ENCODE measurements at regions not wholly inside any gene's neighbourhood (a gene's known extent, or its start where the extent isn't known, plus 50 kb on each side); places are given as distances from the start of the nearest gene placed in this dataset.

DNA sequence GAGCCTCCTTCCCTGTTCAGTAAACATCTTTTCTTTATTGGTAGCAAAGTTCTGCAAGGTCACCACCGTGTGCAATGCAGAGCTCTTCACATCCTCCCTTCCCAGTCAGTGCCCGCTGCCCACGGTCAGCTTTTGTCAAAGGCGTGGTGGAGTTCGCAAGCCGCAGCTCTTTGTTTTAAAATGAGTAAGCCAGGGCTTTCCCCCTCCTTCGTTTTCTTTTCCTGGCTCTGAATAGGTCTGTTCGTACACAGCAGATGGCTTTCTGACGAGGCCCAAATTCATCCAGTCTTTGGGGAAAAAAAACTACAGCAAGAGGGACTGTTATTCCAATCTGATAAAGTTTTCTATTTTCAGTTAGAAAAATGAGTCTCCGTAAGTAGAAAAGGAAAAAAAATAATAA lies 153.2 kb downstream of the LRIG2 start:
- no peak for TF ChIP-seq EP300 (IDR thresholded peaks at IDR 0.05)
- TF ChIP-seq POLR2A (IDR thresholded peaks at IDR 0.05; ENCODE audit: low read depth), result no peak
- no peak overlapping the region for H3K27ac ChIP-seq (replicated peaks in 1 of 4)
- H3K27me3 ChIP-seq, result no peaks in the 10 kb centered on the region
- DNase-seq (ENCODE audit: extremely low spot score), result no peak
- no peaks in the 10 kb centered on the region for H3K36me3 ChIP-seq
- intact Hi-C loops (cut with DNase I), result no loop called here
- WGBS, result 79% methylated on average over 10 of the region's 10 CpGs
- H3K9me3 ChIP-seq, result no peaks in the 10 kb centered on the region
- no peak overlapping the region for H3K4me3 ChIP-seq
- H3K4me1 ChIP-seq, result no peaks in the 10 kb centered on the region

DNA sequence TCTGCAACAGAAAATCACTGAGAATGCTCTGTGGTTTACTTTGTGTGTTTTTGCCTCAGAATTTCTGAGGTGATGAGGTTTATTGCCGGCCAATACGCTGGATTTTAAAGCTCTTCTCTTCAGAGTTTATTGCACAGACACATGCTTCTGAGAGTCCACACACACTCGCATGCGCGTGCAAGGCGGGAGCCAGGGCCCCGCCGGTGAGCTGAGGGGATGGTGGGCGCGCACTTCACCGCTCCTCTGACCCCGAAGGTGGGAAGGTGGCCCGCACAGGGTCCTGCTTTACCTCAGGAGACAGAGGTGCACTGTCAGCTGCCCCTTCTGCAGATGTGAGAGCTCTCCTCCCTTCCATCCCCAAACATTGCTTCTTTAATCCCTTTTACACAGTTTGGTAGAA lies 158.4 kb upstream of the MAGI3 start:
- Histone ChIP-seq H3K4me3 (no peak overlapping the region), H3K4me1 (no peaks in the 10 kb centered on the region), H3K27ac (replicated peaks in 1 of 4) (no peak overlapping the region), H3K36me3 (no peaks in the 10 kb centered on the region), H3K27me3 (no peaks in the 10 kb centered on the region), H3K9me3 (no peaks in the 10 kb centered on the region)
- intact Hi-C loops (cut with DNase I), result no loop called here
- TF ChIP-seq POLR2A (IDR thresholded peaks at IDR 0.05; ENCODE audit: low read depth), result no peak
- no peak for TF ChIP-seq EP300 (IDR thresholded peaks at IDR 0.05)
- TF ChIP-seq, protein P1, sequence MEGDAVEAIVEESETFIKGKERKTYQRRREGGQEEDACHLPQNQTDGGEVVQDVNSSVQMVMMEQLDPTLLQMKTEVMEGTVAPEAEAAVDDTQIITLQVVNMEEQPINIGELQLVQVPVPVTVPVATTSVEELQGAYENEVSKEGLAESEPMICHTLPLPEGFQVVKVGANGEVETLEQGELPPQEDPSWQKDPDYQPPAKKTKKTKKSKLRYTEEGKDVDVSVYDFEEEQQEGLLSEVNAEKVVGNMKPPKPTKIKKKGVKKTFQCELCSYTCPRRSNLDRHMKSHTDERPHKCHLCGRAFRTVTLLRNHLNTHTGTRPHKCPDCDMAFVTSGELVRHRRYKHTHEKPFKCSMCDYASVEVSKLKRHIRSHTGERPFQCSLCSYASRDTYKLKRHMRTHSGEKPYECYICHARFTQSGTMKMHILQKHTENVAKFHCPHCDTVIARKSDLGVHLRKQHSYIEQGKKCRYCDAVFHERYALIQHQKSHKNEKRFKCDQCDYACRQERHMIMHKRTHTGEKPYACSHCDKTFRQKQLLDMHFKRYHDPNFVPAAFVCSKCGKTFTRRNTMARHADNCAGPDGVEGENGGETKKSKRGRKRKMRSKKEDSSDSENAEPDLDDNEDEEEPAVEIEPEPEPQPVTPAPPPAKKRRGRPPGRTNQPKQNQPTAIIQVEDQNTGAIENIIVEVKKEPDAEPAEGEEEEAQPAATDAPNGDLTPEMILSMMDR (IDR thresholded peaks at IDR 0.05), result no peak
- no peak for TF ChIP-seq POLR2AphosphoS5 (IDR thresholded peaks at IDR 0.05)
- WGBS, result 89% methylated on average over 13 of the region's 13 CpGs
- DNase-seq (ENCODE audit: extremely low spot score), result no peak

DNA sequence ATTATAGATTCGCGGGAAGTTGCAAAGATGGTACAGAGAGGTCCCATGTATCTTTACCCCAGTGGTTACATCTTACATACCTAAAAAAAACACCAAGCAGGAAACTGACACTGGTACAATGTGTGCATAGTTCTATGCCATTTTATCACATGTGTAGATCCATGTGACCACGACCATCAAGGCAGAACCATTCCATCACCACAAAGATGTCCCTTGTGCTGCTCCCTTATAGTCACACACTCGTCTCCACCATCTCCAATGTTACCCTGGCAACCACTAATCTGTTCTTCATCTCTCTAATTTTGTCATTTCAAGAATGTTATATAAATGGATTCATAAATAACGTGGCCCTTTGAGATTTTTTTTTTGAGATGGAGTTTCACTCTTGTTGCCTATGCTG lies 156.9 kb upstream of the MAGI3 start:
- H3K4me1 ChIP-seq, result no peaks in the 10 kb centered on the region
- TF ChIP-seq POLR2AphosphoS5 (IDR thresholded peaks at IDR 0.05), result no peak
- TF ChIP-seq, protein P1 (IDR thresholded peaks at IDR 0.05), result no peak
- no peak for TF ChIP-seq POLR2A (IDR thresholded peaks at IDR 0.05; ENCODE audit: low read depth)
- no peak for TF ChIP-seq EP300 (IDR thresholded peaks at IDR 0.05)
- H3K9me3 ChIP-seq, result no peaks in the 10 kb centered on the region
- no peaks in the 10 kb centered on the region for H3K36me3 ChIP-seq
- intact Hi-C loops (cut with DNase I), result no loop called here
- H3K27me3 ChIP-seq, result no peaks in the 10 kb centered on the region
- H3K4me3 ChIP-seq, result no peak overlapping the region
- 82% methylated on average over 5 of the region's 5 CpGs for WGBS
- DNase-seq (ENCODE audit: extremely low spot score), result no peak
- no peak overlapping the region for H3K27ac ChIP-seq (replicated peaks in 1 of 4)

DNA sequence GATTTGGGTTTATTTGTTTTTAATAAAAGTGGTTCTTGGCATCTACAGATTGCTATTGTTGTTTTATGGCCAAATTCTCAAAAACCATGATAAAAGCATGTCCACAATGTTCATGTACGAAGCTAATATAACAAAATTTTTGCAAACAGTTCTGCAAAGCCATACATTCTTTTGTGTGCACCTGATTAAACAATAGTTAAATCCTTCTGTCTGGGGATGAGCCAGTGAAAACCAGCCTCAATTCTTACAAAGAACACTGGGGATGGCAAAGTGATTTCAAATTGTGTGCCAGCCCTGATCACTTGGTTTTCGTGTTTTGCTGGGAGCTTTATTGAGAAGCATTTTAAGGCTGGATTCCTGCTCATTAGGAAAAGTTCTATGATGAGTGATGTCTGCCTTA lies 149.1 kb upstream of the MAGI3 start:
- peaks cover 0 to 5% (median 0%) of the 10 kb centered on the region in 4 donors for H3K4me1 ChIP-seq
- no peak for DNase-seq (ENCODE audit: extremely low spot score)
- no peak overlapping the region for H3K27ac ChIP-seq (replicated peaks in 1 of 4)
- intact Hi-C loops (cut with DNase I), result no loop called here
- H3K36me3 ChIP-seq, result no peaks in the 10 kb centered on the region
- H3K4me3 ChIP-seq, result no peak overlapping the region
- TF ChIP-seq POLR2AphosphoS5 (IDR thresholded peaks at IDR 0.05) (no peak), EP300 (IDR thresholded peaks at IDR 0.05) (no peak), POLR2A (IDR thresholded peaks at IDR 0.05; ENCODE audit: low read depth) (no peak)
- 44% methylated on average over 2 of the region's 2 CpGs for WGBS
- no peaks in the 10 kb centered on the region for H3K9me3 ChIP-seq
- no peaks in the 10 kb centered on the region for H3K27me3 ChIP-seq

DNA sequence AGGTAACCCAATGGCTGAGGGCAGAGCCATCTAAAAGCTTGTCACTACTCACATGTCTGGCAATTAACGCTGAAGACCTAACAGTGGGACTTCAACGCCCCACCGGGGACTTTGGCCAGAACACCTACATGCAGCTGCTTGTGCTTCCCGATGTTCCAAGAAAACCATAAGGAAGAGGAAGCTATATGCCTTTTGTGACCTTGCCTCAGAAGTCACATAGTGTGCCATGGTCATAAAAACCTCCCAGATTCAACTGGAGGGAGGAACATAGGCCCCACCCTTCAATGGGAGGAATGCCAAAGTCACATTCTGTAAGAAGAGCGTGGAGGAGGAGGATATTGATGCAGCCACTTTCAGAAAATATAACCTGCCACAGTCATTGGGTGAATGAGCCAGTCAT lies 147.8 kb upstream of the MAGI3 start:
- Histone ChIP-seq H3K9me3 (no peaks in the 10 kb centered on the region), H3K27ac (replicated peaks in 1 of 4) (no peak overlapping the region), H3K27me3 (no peaks in the 10 kb centered on the region), H3K4me1 (peaks cover 0 to 5% (median 0%) of the 10 kb centered on the region in 4 donors), H3K36me3 (no peaks in the 10 kb centered on the region), H3K4me3 (no peak overlapping the region)
- TF ChIP-seq EP300 (IDR thresholded peaks at IDR 0.05) (no peak), POLR2A (IDR thresholded peaks at IDR 0.05; ENCODE audit: low read depth) (no peak), POLR2AphosphoS5 (IDR thresholded peaks at IDR 0.05) (no peak)
- TF ChIP-seq, protein P1 (IDR thresholded peaks at IDR 0.05), result no peak
- WGBS, result 91% methylated on average over 2 of the region's 5 CpGs
- DNase-seq (ENCODE audit: extremely low spot score), result no peak
- intact Hi-C loops (cut with DNase I), result no loop called here

DNA sequence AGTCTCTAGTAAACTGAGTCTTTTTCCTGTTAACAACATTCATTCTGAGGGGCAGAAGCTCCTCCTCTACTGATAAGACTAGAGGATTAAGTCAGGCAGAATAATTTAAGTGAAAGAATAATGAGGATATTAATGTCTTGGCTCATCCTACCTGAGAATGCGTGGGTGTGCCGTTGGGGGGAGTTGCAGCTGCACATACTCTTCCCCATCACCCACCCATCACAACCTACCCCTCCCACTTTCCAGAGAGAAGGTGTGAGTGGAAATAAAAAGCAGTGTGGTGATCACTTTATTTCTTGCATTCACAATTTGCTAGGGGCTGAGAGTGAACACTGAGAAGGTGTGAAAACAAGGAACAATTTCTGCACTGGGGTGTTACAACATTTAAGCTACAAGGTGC lies 146.8 kb upstream of the MAGI3 start:
- no peak overlapping the region for H3K4me3 ChIP-seq
- peaks cover 0 to 5% (median 0%) of the 10 kb centered on the region in 4 donors for H3K4me1 ChIP-seq
- no peaks in the 10 kb centered on the region for H3K9me3 ChIP-seq
- intact Hi-C loops (cut with DNase I), result no loop called here
- H3K27me3 ChIP-seq, result no peaks in the 10 kb centered on the region
- no peak for DNase-seq (ENCODE audit: extremely low spot score)
- no peaks in the 10 kb centered on the region for H3K36me3 ChIP-seq
- 46% methylated on average over 2 of the region's 2 CpGs for WGBS
- no peak overlapping the region for H3K27ac ChIP-seq (replicated peaks in 1 of 4)
- TF ChIP-seq EP300 (IDR thresholded peaks at IDR 0.05), result no peak
- TF ChIP-seq POLR2AphosphoS5 (IDR thresholded peaks at IDR 0.05), result no peak
- TF ChIP-seq POLR2A (IDR thresholded peaks at IDR 0.05; ENCODE audit: low read depth), result no peak
- TF ChIP-seq, protein P1 (IDR thresholded peaks at IDR 0.05), result no peak

All from esophagus muscularis mucosa (tissue), 4 donors.